SKM-1 (cell line): ENCODE measurements at regions not wholly inside any gene's neighbourhood (a gene's known extent, or its start where the extent isn't known, plus 50 kb on each side); places are given as distances from the start of the nearest gene placed in this dataset.

Experiments
- DNase-seq: peaks from one replicate; lab custom pipeline; 2025; ENCODE audit not compliant: unreplicated experiment; lab: John Stamatoyannopoulos, UW

- no peak for DNase-seq
Observed at GRCh38 chr12:84604551-84604950, 308.0 kb downstream of the SLC6A15 start.

- DNase-seq, result no peak
Observed at GRCh38 chr12:84603484-84604248, 308.9 kb downstream of the SLC6A15 start.

- no peak for DNase-seq
Observed at GRCh38 chr12:84601483-84601882, 311.1 kb downstream of the SLC6A15 start.

DNA sequence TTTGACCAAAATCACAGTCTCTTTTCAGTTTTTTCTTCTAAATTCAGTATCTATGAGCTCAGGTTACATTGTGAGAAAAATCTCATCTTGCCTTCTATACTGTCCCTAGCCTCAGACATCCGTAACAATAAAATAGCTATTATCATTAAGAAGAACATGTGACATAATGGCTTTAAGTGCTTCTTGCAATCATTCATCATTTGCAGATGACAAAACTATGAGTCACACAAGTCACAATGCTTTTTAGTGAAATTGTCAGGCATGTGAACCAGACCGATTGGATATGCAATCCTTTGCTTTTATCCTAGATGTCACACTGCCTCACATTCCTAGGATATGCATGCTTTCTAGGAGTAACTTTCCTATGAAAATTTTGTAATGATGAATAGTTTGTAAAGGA, 313.1 kb downstream of the SLC6A15 start:
- no peak for DNase-seq

- no peak for DNase-seq
Observed at GRCh38 chr12:84596266-84596665, 316.3 kb downstream of the SLC6A15 start.

DNA sequence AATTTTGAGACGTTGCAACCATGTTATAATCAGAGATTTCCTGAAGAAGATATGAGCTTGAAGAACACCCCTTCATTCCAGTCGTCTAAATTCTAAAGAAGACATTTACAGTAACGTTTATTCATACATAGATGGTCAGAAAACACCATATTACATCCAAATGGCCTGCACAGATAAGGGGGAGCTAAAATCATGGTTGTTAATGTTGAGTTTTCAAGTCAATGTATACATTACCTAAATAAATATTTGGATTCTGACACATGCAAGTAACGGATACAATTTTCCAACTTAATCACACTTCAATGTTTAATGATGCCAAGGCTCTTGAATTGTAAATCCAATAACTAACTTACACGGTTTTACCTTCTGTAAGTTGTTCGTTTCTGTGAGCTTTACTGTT, 318.4 kb downstream of the SLC6A15 start:
- DNase-seq, result no peak

GRCh38 chr12:84585776-84586395, 326.7 kb downstream of the SLC6A15 start:
- DNase-seq, result no peak

GRCh38 chr12:84572196-84572595, 340.4 kb downstream of the SLC6A15 start:
- no peak for DNase-seq

DNA sequence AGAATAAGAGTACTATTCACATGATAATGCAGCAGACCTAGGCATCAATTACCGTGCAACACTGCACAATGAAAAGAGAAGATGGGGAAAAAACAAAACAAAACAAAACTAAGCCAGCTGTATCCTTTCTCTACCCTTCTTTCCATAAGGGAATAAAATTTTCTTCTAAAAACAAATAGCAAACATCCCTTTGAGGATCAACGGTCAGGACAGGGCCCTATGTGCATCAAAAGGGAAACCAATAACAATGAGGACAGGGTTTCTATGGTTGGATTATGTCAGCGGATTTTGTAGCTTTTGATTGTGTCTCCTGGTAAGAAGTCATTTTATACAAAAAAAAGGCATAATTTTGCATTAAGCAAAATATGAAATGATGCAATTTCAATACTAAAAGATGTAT, 350.3 kb downstream of the SLC6A15 start:
- no peak for DNase-seq

DNA sequence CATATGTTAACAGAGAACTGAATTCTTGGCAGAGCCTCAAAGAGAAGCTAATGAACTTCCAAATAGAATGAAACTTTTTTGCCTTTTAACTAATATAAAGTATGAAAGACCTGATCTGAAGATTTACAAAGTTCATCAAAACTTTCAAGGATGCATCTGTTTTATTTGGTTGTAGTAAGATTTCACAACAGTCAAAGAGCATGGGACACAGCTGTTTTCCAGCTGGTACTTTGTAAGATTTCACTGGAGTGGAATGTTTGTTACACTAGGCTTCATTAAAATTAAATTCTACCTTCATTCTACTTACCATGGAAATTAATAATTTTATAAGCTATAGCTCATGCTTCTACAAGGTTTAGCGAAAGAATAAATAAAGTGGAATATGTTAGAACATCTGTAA, 351.2 kb downstream of the SLC6A15 start:
- no peak for DNase-seq

- DNase-seq, result no peak
Observed at GRCh38 chr12:84554199-84554723, 358.3 kb downstream of the SLC6A15 start.

GRCh38 chr12:84553331-84554117, 359.1 kb downstream of the SLC6A15 start:
- no peak for DNase-seq

DNA sequence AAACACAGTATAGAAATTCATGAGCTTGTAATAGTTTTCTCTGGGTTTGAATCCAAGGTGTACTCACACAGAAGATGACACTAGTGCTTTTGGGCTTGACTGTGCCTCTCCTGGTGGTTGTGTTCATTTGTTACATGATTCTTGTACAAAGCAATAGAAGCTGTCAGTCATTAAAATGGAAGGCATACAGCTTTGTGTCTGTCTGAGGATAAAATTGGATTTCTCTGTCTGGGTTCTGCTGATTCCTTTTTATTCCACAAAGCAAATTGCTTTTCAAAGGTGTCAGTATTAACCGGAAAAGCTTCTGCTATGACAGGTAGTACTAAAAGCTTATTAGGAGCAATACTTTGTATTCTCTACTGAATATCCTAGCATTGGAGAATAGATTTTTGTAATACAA, 361.2 kb downstream of the SLC6A15 start:
- DNase-seq, result no peak

- DNase-seq, result no peak
Observed at GRCh38 chr12:84550518-84550917, 362.1 kb downstream of the SLC6A15 start.

- DNase-seq, result no peak
Observed at GRCh38 chr12:84542289-84542688, 370.3 kb downstream of the SLC6A15 start.

GRCh38 chr12:84537666-84538065, 374.9 kb downstream of the SLC6A15 start:
- DNase-seq, result no peak

DNA sequence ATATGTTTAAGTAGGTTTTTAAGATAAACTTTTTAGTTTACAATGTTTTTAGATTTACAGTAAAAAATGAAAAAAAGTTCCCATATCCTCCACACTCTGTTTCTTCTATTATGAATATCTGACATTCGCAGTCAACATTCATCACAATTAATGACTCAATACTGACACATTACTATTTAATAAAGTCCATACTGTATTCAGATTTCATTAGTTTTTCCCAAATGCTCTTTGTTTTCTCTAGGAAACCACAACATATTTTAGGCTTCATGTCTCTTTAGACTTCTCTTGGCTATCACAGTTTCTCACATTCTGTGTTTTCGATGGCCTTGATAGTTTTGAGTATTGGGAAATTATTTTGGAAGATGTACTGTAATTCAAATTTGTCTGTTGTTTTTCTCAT, 399.8 kb downstream of the SLC6A15 start:
- no peak for DNase-seq

DNA sequence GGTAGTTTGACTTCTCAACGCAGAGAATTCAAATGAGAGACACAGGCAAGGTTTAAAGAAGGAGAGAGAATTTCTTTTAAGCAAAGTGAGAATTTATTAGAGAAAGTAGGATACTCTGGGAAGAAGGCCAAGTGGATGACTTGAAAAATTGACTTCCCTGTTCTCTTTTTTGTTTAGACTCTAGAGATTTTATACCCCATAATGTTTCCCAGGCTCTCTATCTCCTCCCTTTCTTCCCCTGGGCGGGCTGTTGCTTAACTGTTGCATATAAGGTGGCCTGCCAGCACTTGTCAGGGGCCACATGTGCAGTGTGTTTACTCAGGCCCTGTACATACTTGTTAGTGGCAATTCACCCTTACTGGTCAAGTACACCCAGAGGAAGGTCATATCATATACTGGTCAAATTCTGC, 403.7 kb downstream of the SLC6A15 start:
- DNase-seq, result no peak

- DNase-seq, result peak; percentile 8
Observed at GRCh38 chr12:84507956-84508850, 404.4 kb downstream of the SLC6A15 start.

GRCh38 chr12:84506282-84506681, 406.3 kb downstream of the SLC6A15 start:
- no peak for DNase-seq
